ENCODE measurements at regions not wholly inside any gene's neighbourhood (a gene's known extent, or its start where the extent isn't known, plus 50 kb on each side); places are given as distances from the start of the nearest gene placed in this dataset.
"Not testable (repeated sequence)": the region's sequence is repeated elsewhere in the genome, so short reads cannot be mapped to it uniquely, and the experiment has no call there.

- TF ChIP-seq CTCF (IDR thresholded peaks at IDR 0.05; ENCODE audit: low read depth, low read length): no peak
- no peak overlapping the region for H3K4me3 ChIP-seq (ENCODE audit: low read depth, low read length)
Measured at GRCh38 chr9:75810063-75810462, 80.4 kb upstream of the PCSK5 start.

- TF ChIP-seq CTCF (IDR thresholded peaks at IDR 0.05; ENCODE audit: low read depth, low read length): no peak
- no peak overlapping the region for H3K4me3 ChIP-seq (ENCODE audit: low read depth, low read length)
Measured at GRCh38 chr9:75811692-75812091, 78.8 kb upstream of the PCSK5 start.

GRCh38 chr9:75812141-75812540, 78.3 kb upstream of the PCSK5 start:
- no peak for TF ChIP-seq CTCF (IDR thresholded peaks at IDR 0.05; ENCODE audit: low read depth, low read length)
- H3K4me3 ChIP-seq (ENCODE audit: low read depth, low read length): no peak overlapping the region

- H3K4me3 ChIP-seq (ENCODE audit: low read depth, low read length): no peak overlapping the region
- no peak for TF ChIP-seq CTCF (IDR thresholded peaks at IDR 0.05; ENCODE audit: low read depth, low read length)
Measured at GRCh38 chr9:75814667-75815066, 75.8 kb upstream of the PCSK5 start.

GRCh38 chr9:75820471-75821115, 69.9 kb upstream of the PCSK5 start:
- not testable (repeated sequence) for H3K4me3 ChIP-seq (ENCODE audit: low read depth, low read length)

GRCh38 chr9:75823151-75823550, 67.3 kb upstream of the PCSK5 start:
- TF ChIP-seq CTCF (IDR thresholded peaks at IDR 0.05; ENCODE audit: low read depth, low read length): no peak
- no peak overlapping the region for H3K4me3 ChIP-seq (ENCODE audit: low read depth, low read length)

- no peak for TF ChIP-seq CTCF (IDR thresholded peaks at IDR 0.05; ENCODE audit: low read depth, low read length)
- no peak overlapping the region for H3K4me3 ChIP-seq (ENCODE audit: low read depth, low read length)
Measured at GRCh38 chr9:75824816-75825568, 65.5 kb upstream of the PCSK5 start.

All from WI38 (cell line).